Activated T-cell treated with anti-CD3 and anti-CD28 coated beads, Interleukin-2, amount 50 U/mL, for 72 hours (primary cell): ENCODE measurements at regions not wholly inside any gene's neighbourhood (a gene's known extent, or its start where the extent isn't known, plus 50 kb on each side); places are given as distances from the start of the nearest gene placed in this dataset.

ENCODE experiments used
- ATAC-seq, 2 donors: fragments of 150-1000 bp; cut with Tn5 transposase; replicated peaks in 1 of 2; 2 replicates each; pipeline ENCODE4 v1.10.0; 2021; ENCODE audit warnings: moderate library complexity in 2 of 2, mild to moderate bottlenecking in 1 of 2
- DNase-seq, 2 donors: peaks; one replicate each; pipeline ENCODE4 v3.0.0; 2021 to 2022; ENCODE audit warnings: mixed read lengths in 1 of 2
- H3K27ac Mint-ChIP-seq: one replicate; pipeline ENCODE4 v1.8.0; 2022; ENCODE audit warnings: mild to moderate bottlenecking, moderate library complexity, mixed read lengths
- H3K27me3 Mint-ChIP-seq: one replicate; pipeline ENCODE4 v1.8.0; 2022; ENCODE audit warnings: low read depth, mixed read lengths
- H3K36me3 Mint-ChIP-seq, 2 donors: one replicate each; pipeline ENCODE4 v1.8.0; 2022; ENCODE audit warnings: mixed read lengths in 2 of 2, mild to moderate bottlenecking in 1 of 2; ENCODE audit not compliant: insufficient read depth in 2 of 2
- H3K4me1 Mint-ChIP-seq: one replicate; pipeline ENCODE4 v1.8.0; 2022; ENCODE audit warnings: low read depth, mixed read lengths
- H3K4me3 Mint-ChIP-seq, 2 donors: one replicate each; pipeline ENCODE4 v1.8.0; 2022; ENCODE audit warnings: mild to moderate bottlenecking in 2 of 2, mixed read lengths in 2 of 2, moderate library complexity in 2 of 2
- H3K9me3 Mint-ChIP-seq, 2 donors: one replicate each; pipeline ENCODE4 v1.8.0; 2022; ENCODE audit warnings: mixed read lengths in 2 of 2

GRCh38 chr2:19580264-19580663 is 221.8 kb upstream of the OSR1 start:
- Mint-ChIP-seq H3K9me3 (peaks cover 0 to 2% of the 10 kb centered on the region in 2 donors), H3K27me3 (peaks cover 15% of the 10 kb centered on the region), H3K4me3 (no peak overlapping the region), H3K27ac (no peak overlapping the region), H3K4me1 (no peaks in the 10 kb centered on the region), H3K36me3 (peaks cover 0 to 1% of the 10 kb centered on the region in 2 donors)
- no peak for DNase-seq
- no peak for ATAC-seq

GRCh38 chr2:19579461-19579860 is 221.0 kb upstream of the OSR1 start:
- no peaks in the 10 kb centered on the region for H3K9me3 Mint-ChIP-seq
- no peak overlapping the region for H3K27ac Mint-ChIP-seq
- H3K36me3 Mint-ChIP-seq: peaks cover 0 to 1% of the 10 kb centered on the region in 2 donors
- H3K27me3 Mint-ChIP-seq: peaks cover 15% of the 10 kb centered on the region
- no peak overlapping the region for H3K4me3 Mint-ChIP-seq
- no peaks in the 10 kb centered on the region for H3K4me1 Mint-ChIP-seq
- no peak for ATAC-seq
- no peak for DNase-seq

GRCh38 chr2:19577723-19578122 is 219.3 kb upstream of the OSR1 start:
- Mint-ChIP-seq H3K36me3 (peaks cover 0 to 1% of the 10 kb centered on the region in 2 donors), H3K9me3 (no peaks in the 10 kb centered on the region), H3K4me1 (no peaks in the 10 kb centered on the region), H3K4me3 (no peak overlapping the region), H3K27me3 (peaks cover 15% of the 10 kb centered on the region), H3K27ac (no peak overlapping the region)
- ATAC-seq (no peak), DNase-seq (no peak)

GRCh38 chr2:19576411-19576810 is 218.0 kb upstream of the OSR1 start:
- Mint-ChIP-seq H3K4me1 (no peaks in the 10 kb centered on the region), H3K9me3 (no peaks in the 10 kb centered on the region), H3K27me3 (peaks cover 15% of the 10 kb centered on the region), H3K4me3 (no peak overlapping the region), H3K36me3 (peaks cover 0 to 1% of the 10 kb centered on the region in 2 donors), H3K27ac (no peak overlapping the region)
- ATAC-seq (no peak), DNase-seq (no peak)

- ATAC-seq: no peak
- no peak for DNase-seq
- no peak overlapping the region for H3K27ac Mint-ChIP-seq
- no peak overlapping the region for H3K4me3 Mint-ChIP-seq
- peaks cover 10% of the 10 kb centered on the region for H3K27me3 Mint-ChIP-seq
- no peaks in the 10 kb centered on the region for H3K9me3 Mint-ChIP-seq
- no peaks in the 10 kb centered on the region for H3K36me3 Mint-ChIP-seq
- H3K4me1 Mint-ChIP-seq: no peaks in the 10 kb centered on the region
Measured at GRCh38 chr2:19575641-19576040, 217.2 kb upstream of the OSR1 start.

GRCh38 chr2:19574778-19575260 is 216.4 kb upstream of the OSR1 start:
- H3K9me3 Mint-ChIP-seq: no peaks in the 10 kb centered on the region
- H3K4me1 Mint-ChIP-seq: no peaks in the 10 kb centered on the region
- ATAC-seq (no peak), DNase-seq (no peak)
- H3K36me3 Mint-ChIP-seq: no peaks in the 10 kb centered on the region
- no peak overlapping the region for H3K27ac Mint-ChIP-seq
- no peak overlapping the region for H3K4me3 Mint-ChIP-seq
- peaks cover 2% of the 10 kb centered on the region for H3K27me3 Mint-ChIP-seq

- Mint-ChIP-seq H3K36me3 (no peaks in the 10 kb centered on the region), H3K27me3 (no peaks in the 10 kb centered on the region), H3K9me3 (no peaks in the 10 kb centered on the region), H3K4me1 (no peaks in the 10 kb centered on the region), H3K27ac (no peak overlapping the region), H3K4me3 (no peak overlapping the region)
- ATAC-seq (no peak), DNase-seq (no peak)
Measured at GRCh38 chr2:19573784-19574183, 215.4 kb upstream of the OSR1 start.

GRCh38 chr2:19571773-19572172 is 213.3 kb upstream of the OSR1 start:
- ATAC-seq (no peak), DNase-seq (no peak)
- no peak overlapping the region for H3K27ac Mint-ChIP-seq
- H3K9me3 Mint-ChIP-seq: no peaks in the 10 kb centered on the region
- H3K36me3 Mint-ChIP-seq: no peaks in the 10 kb centered on the region
- H3K27me3 Mint-ChIP-seq: no peaks in the 10 kb centered on the region
- H3K4me1 Mint-ChIP-seq: no peaks in the 10 kb centered on the region
- no peak overlapping the region for H3K4me3 Mint-ChIP-seq

GRCh38 chr2:19569300-19569791 is 210.9 kb upstream of the OSR1 start:
- ATAC-seq (no peak), DNase-seq (no peak)
- no peak overlapping the region for H3K4me3 Mint-ChIP-seq
- H3K4me1 Mint-ChIP-seq: no peaks in the 10 kb centered on the region
- no peaks in the 10 kb centered on the region for H3K9me3 Mint-ChIP-seq
- H3K27ac Mint-ChIP-seq: no peak overlapping the region
- H3K27me3 Mint-ChIP-seq: no peaks in the 10 kb centered on the region
- no peaks in the 10 kb centered on the region for H3K36me3 Mint-ChIP-seq

- Mint-ChIP-seq H3K4me1 (no peaks in the 10 kb centered on the region), H3K9me3 (no peaks in the 10 kb centered on the region), H3K27me3 (no peaks in the 10 kb centered on the region), H3K36me3 (no peaks in the 10 kb centered on the region), H3K4me3 (no peak overlapping the region), H3K27ac (no peak overlapping the region)
- ATAC-seq (no peak), DNase-seq (no peak)
Measured at GRCh38 chr2:19568809-19569208, 210.4 kb upstream of the OSR1 start.

GRCh38 chr2:19560785-19561184 is 202.4 kb upstream of the OSR1 start:
- DNase-seq: no peak
- Mint-ChIP-seq H3K27ac (no peak overlapping the region), H3K27me3 (no peaks in the 10 kb centered on the region), H3K9me3 (no peaks in the 10 kb centered on the region), H3K4me3 (no peak overlapping the region), H3K36me3 (no peaks in the 10 kb centered on the region), H3K4me1 (no peaks in the 10 kb centered on the region)
- no peak for ATAC-seq

- Mint-ChIP-seq H3K36me3 (no peaks in the 10 kb centered on the region), H3K27me3 (no peaks in the 10 kb centered on the region), H3K4me1 (no peaks in the 10 kb centered on the region), H3K27ac (no peak overlapping the region), H3K4me3 (no peak overlapping the region), H3K9me3 (no peaks in the 10 kb centered on the region)
- DNase-seq (no peak), ATAC-seq (no peak)
Measured at GRCh38 chr2:19559596-19560240, 201.3 kb upstream of the OSR1 start.

- H3K36me3 Mint-ChIP-seq: no peaks in the 10 kb centered on the region
- no peaks in the 10 kb centered on the region for H3K27me3 Mint-ChIP-seq
- DNase-seq: no peak
Measured at GRCh38 chr2:19556648-19557047, 198.2 kb upstream of the OSR1 start.

GRCh38 chr2:19554520-19554919 is 196.1 kb upstream of the OSR1 start:
- Mint-ChIP-seq H3K27ac (no peak overlapping the region), H3K9me3 (no peaks in the 10 kb centered on the region), H3K36me3 (no peaks in the 10 kb centered on the region), H3K4me3 (no peak overlapping the region), H3K4me1 (no peaks in the 10 kb centered on the region), H3K27me3 (peaks cover 9% of the 10 kb centered on the region)
- ATAC-seq: no peak
- no peak for DNase-seq

More at GRCh38 chr2:19556648-19557047, 198.2 kb upstream of the OSR1 start:
- Mint-ChIP-seq H3K4me1 (no peaks in the 10 kb centered on the region), H3K27ac (no peak overlapping the region), H3K4me3 (no peak overlapping the region), H3K9me3 (no peaks in the 10 kb centered on the region)
- no peak for ATAC-seq
